Esophagus squamous epithelium (tissue), 4 donors: ENCODE measurements at regions not wholly inside any gene's neighbourhood (a gene's known extent, or its start where the extent isn't known, plus 50 kb on each side); places are given as distances from the start of the nearest gene placed in this dataset.

Experiments used
- CTCF ChIP-seq, 6 experiments: fragments of 450-650 bp in 4 of 6; fragments of 200-600 bp in 2 of 6; sonication (generic) in 2 of 6; IDR thresholded peaks; one replicate each; pipeline ENCODE4 v1.5.1; 2016 to 2019; ENCODE audit warnings: antibody characterized with exemption in 6 of 6, mild to moderate bottlenecking in 4 of 6, moderate library complexity in 4 of 6
- POLR2A ChIP-seq, 4 donors: fragments of 450-650 bp; IDR thresholded peaks; one replicate each; pipeline ENCODE4 v1.6.1; 2017; ENCODE audit warnings: antibody characterized with exemption in 4 of 4, mild to moderate bottlenecking in 4 of 4, moderate library complexity in 3 of 4

GRCh38 chr1:37098237-37098636 is 63.9 kb upstream of the GRIK3 start:
- TF ChIP-seq POLR2A (IDR thresholded peaks at IDR 0.05) (no peak), CTCF (IDR thresholded peaks at IDR 0.05) (no peak)
